ENCODE measurements at regions not wholly inside any gene's neighbourhood (a gene's known extent, or its start where the extent isn't known, plus 50 kb on each side); places are given as distances from the start of the nearest gene placed in this dataset.

GRCh38 chr12:107335802-107336570, 242.6 kb upstream of the CRY1 start:
- no peak overlapping the region for H3K4me3 ChIP-seq (ENCODE audit: control insufficient read depth, low read depth, low read length)
- DNase-seq (ENCODE audit: low read depth): no peak
- TF ChIP-seq, protein P1, sequence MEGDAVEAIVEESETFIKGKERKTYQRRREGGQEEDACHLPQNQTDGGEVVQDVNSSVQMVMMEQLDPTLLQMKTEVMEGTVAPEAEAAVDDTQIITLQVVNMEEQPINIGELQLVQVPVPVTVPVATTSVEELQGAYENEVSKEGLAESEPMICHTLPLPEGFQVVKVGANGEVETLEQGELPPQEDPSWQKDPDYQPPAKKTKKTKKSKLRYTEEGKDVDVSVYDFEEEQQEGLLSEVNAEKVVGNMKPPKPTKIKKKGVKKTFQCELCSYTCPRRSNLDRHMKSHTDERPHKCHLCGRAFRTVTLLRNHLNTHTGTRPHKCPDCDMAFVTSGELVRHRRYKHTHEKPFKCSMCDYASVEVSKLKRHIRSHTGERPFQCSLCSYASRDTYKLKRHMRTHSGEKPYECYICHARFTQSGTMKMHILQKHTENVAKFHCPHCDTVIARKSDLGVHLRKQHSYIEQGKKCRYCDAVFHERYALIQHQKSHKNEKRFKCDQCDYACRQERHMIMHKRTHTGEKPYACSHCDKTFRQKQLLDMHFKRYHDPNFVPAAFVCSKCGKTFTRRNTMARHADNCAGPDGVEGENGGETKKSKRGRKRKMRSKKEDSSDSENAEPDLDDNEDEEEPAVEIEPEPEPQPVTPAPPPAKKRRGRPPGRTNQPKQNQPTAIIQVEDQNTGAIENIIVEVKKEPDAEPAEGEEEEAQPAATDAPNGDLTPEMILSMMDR (IDR thresholded peaks at IDR 0.05; ENCODE audit: control insufficient read depth, insufficient read depth, low read depth, low read length, missing control alignments): no peak

DNA sequence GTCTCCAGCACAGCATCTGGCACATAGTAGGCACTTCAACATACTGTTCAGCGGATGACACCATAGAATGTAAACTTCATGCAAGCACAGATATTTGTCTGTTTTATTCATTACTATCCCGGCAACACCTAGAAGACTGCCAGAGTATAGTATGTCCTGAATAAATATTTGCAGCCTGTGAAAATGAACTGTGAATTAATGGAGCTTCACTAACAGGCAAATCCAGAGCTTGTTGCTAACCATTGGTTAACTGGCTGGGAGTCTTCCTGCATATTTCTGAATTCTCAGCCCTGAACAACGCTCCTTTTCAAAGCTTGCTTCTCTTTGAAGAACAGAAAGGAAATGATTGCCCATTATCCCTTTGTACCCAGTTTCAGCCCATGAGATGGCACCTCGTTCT, 243.3 kb upstream of the CRY1 start:
- no peak overlapping the region for H3K4me3 ChIP-seq (ENCODE audit: control insufficient read depth, low read depth, low read length)
- TF ChIP-seq, protein P1 (IDR thresholded peaks at IDR 0.05; ENCODE audit: control insufficient read depth, insufficient read depth, low read depth, low read length, missing control alignments): no peak
- DNase-seq (ENCODE audit: low read depth): no peak

DNA sequence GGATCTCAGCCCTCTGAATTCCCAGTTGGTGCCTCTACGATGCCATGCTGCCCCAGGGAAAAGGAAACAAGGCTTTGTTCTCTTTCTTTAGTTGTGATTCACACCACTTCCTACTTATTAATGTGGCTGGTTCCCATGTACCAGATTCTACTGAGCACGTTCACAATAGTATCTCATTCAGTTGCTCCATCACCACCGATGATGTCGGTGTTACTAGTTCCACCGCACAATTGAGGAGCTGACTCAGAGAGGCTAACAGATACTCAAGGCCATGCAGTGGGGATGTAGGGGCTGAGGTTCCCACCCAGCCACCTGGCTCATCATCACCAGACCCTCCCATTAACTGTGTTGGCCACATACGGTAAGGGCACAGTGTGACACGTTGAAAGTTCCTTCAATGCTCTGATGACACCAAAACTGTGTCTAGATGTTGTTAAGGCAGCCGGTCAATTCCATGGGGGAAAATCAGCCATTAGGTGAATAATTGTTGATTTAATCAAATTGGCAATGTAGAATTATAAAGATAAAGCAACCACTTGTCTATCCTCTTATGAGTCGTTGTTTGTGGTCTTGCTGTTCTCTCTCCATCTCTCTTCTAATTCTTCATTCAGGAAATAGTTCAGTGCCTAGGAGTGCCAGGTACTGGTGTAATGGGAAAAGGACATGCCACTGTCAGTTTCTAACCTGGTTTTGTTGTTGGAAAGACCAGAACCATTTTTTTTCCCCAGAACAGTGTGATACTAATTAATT, 244.2 kb upstream of the CRY1 start:
- DNase-seq (ENCODE audit: low read depth): no peak
- H3K4me3 ChIP-seq (ENCODE audit: control insufficient read depth, low read depth, low read length): no peak overlapping the region
- TF ChIP-seq, protein P1 (IDR thresholded peaks at IDR 0.05; ENCODE audit: control insufficient read depth, insufficient read depth, low read depth, low read length, missing control alignments): no peak

DNA sequence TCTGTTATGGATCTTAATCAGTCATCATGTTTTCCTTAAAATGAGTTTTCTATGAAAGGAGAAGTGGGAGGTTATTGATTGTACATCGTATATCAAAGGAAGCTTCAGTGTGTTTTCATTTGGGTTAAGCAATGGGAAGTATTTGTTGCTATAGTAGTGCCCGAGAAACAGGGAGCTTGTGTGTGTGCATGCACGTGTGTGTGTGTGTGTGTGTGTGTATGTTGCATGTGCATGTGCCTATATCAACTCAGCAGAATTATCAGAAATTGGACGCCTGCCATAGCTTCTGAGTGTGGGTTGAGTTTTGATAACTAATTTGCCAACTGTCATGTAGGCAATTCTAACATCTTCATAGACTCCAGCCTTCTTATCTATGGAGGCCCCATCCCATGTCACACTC, 246.1 kb upstream of the CRY1 start:
- no peak overlapping the region for H3K4me3 ChIP-seq (ENCODE audit: control insufficient read depth, low read depth, low read length)
- DNase-seq (ENCODE audit: low read depth): no peak
- TF ChIP-seq, protein P1 (IDR thresholded peaks at IDR 0.05; ENCODE audit: control insufficient read depth, insufficient read depth, low read depth, low read length, missing control alignments): no peak

- H3K4me3 ChIP-seq (ENCODE audit: control insufficient read depth, low read depth, low read length): no peak overlapping the region
- no peak for DNase-seq (ENCODE audit: low read depth)
- TF ChIP-seq, protein P1 (IDR thresholded peaks at IDR 0.05; ENCODE audit: control insufficient read depth, insufficient read depth, low read depth, low read length, missing control alignments): no peak
Measured at GRCh38 chr12:107339932-107340331, 246.6 kb upstream of the CRY1 start.

DNA sequence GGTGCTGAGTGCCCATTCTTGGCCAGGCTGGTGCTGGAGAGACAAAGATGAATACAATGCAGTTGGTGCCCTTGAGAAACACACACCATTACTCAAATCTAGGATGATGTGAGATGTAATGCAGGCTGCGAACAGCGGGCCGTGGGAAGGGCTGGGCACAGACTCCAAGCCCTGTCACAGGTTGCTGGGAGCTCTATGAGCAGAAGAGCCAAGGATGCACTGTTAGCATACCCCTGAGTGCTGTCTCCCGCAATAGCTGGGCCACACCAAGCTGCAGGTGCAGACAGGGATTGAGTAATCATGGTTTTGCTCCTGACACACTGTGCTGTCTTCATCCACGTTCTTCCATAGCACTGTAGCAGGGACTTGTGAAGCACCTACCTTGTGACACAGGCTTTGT, 247.5 kb upstream of the CRY1 start:
- TF ChIP-seq, protein P1 (IDR thresholded peaks at IDR 0.05; ENCODE audit: control insufficient read depth, insufficient read depth, low read depth, low read length, missing control alignments): no peak
- no peak overlapping the region for H3K4me3 ChIP-seq (ENCODE audit: control insufficient read depth, low read depth, low read length)
- no peak for DNase-seq (ENCODE audit: low read depth)

Measured in AG09309 (cell line).